Adrenal gland (tissue), 5 donors: ENCODE measurements at regions not wholly inside any gene's neighbourhood (a gene's known extent, or its start where the extent isn't known, plus 50 kb on each side); places are given as distances from the start of the nearest gene placed in this dataset.

Source experiments
- CTCF ChIP-seq, 6 experiments: fragments of 450-650 bp in 4 of 6; fragments of 200-600 bp in 2 of 6; sonication (generic) in 1 of 6; IDR thresholded peaks; 1 replicate in 5 of 6; 2 replicates in 1 of 6; pipeline versions ENCODE4 v1.5.1 to v1.8.0; 2016 to 2021; ENCODE audit warnings: antibody characterized with exemption in 6 of 6, mild to moderate bottlenecking in 2 of 6, moderate library complexity in 1 of 6
- POLR2A ChIP-seq, 2 donors: fragments of 450-650 bp; IDR thresholded peaks; one replicate each; pipeline ENCODE4 v1.6.1; 2017; ENCODE audit warnings: antibody characterized with exemption in 2 of 2, mild to moderate bottlenecking in 2 of 2, moderate library complexity in 1 of 2
- donor health status: DM: no; HTN: no; CAD: no.

GRCh38 chr13:112003941-112004340 is 63.0 kb upstream of the SOX1 start:
- TF ChIP-seq CTCF (IDR thresholded peaks at IDR 0.05) (no peak), POLR2A (IDR thresholded peaks at IDR 0.05) (no peak)
